ENCODE measurements at regions not wholly inside any gene's neighbourhood (a gene's known extent, or its start where the extent isn't known, plus 50 kb on each side); places are given as distances from the start of the nearest gene placed in this dataset.

- dilution Hi-C loops (cut with HindIII; ENCODE audit: low sequenced_read_pairs, unreplicated experiment), result no loop called here
- POLR2A ChIA-PET (ENCODE audit: unreplicated experiment), result no interaction called here
- CTCF ChIA-PET, result no interaction called here
Observed at GRCh38 chr13:89136678-89137077, 1465.5 kb downstream of the SLITRK5 start.

More at GRCh38 chr13:89136678-89137077, 1465.5 kb downstream of the SLITRK5 start:
- no peaks in the 10 kb centered on the region for H3K79me1 ChIP-seq (ENCODE audit: low read depth in 1 of 2, low read length in 2 of 2)
- H3K9me3 ChIP-seq (ENCODE audit: control insufficient read depth, insufficient read depth, low read length), result no peaks in the 10 kb centered on the region; the same call in 1 of the 2 replicates
- intact Hi-C loops (cut with micrococcal nuclease), result no loop called here
- no CpG with 5 or more reads among the region's 3 CpGs for WGBS, 2 experiments (ENCODE audit: extremely low coverage in 2 of 2, insufficient read length in 1 of 2)
- H3K18ac ChIP-seq (ENCODE audit: low read depth, low read length), result no peak overlapping the region
- no peak overlapping the region for H3K9ac ChIP-seq (ENCODE audit: low read depth, low read length)
- H2BK15ac ChIP-seq (ENCODE audit: low read depth, low read length), result no peak overlapping the region
- in situ Hi-C loops (cut with MboI; ENCODE audit: low sequenced_read_pairs), result no loop called here
- no peak overlapping the region for H3K56ac ChIP-seq (ENCODE audit: extremely low read depth, insufficient read depth, low read length)
- no peak for TF ChIP-seq BHLHE40 (IDR thresholded peaks at IDR 0.05; ENCODE audit: low read depth, low read length)
- TF ChIP-seq POLR2A (IDR thresholded peaks at IDR 0.05; ENCODE audit: low read depth, low read length), result no peak
- TF ChIP-seq NFE2L2 (IDR thresholded peaks at IDR 0.05; ENCODE audit: low read depth, low read length), result no peak
- TF ChIP-seq, protein P1, sequence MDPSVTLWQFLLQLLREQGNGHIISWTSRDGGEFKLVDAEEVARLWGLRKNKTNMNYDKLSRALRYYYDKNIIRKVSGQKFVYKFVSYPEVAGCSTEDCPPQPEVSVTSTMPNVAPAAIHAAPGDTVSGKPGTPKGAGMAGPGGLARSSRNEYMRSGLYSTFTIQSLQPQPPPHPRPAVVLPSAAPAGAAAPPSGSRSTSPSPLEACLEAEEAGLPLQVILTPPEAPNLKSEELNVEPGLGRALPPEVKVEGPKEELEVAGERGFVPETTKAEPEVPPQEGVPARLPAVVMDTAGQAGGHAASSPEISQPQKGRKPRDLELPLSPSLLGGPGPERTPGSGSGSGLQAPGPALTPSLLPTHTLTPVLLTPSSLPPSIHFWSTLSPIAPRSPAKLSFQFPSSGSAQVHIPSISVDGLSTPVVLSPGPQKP (IDR thresholded peaks at IDR 0.05; ENCODE audit: borderline replicate concordance, low read depth, low read length), result no peak
- TF ChIP-seq MAFK (IDR thresholded peaks at IDR 0.05; ENCODE audit: low read depth, low read length), result no peak
- TF ChIP-seq RAD21 (IDR thresholded peaks at IDR 0.05; ENCODE audit: low read length), result no peak
- TF ChIP-seq RCOR1 (IDR thresholded peaks at IDR 0.05; ENCODE audit: insufficient replicate concordance, low read length), result no peak
- TF ChIP-seq FOS (IDR thresholded peaks at IDR 0.05; ENCODE audit: low read depth, low read length), result no peak
- no peak for TF ChIP-seq MAZ (IDR thresholded peaks at IDR 0.05; ENCODE audit: borderline replicate concordance, low read depth, low read length)
- TF ChIP-seq CEBPB (IDR thresholded peaks at IDR 0.05; ENCODE audit: low read depth, low read length), result no peak
- TF ChIP-seq CHD1 (IDR thresholded peaks at IDR 0.05; ENCODE audit: low read depth, low read length), result no peak
- TF ChIP-seq, protein P2, sequence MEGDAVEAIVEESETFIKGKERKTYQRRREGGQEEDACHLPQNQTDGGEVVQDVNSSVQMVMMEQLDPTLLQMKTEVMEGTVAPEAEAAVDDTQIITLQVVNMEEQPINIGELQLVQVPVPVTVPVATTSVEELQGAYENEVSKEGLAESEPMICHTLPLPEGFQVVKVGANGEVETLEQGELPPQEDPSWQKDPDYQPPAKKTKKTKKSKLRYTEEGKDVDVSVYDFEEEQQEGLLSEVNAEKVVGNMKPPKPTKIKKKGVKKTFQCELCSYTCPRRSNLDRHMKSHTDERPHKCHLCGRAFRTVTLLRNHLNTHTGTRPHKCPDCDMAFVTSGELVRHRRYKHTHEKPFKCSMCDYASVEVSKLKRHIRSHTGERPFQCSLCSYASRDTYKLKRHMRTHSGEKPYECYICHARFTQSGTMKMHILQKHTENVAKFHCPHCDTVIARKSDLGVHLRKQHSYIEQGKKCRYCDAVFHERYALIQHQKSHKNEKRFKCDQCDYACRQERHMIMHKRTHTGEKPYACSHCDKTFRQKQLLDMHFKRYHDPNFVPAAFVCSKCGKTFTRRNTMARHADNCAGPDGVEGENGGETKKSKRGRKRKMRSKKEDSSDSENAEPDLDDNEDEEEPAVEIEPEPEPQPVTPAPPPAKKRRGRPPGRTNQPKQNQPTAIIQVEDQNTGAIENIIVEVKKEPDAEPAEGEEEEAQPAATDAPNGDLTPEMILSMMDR (conservative IDR thresholded peaks at IDR 0.05; ENCODE audit: low read depth, low read length), result no peak
- no peak for TF ChIP-seq SMC3 (IDR thresholded peaks at IDR 0.05; ENCODE audit: low read depth, low read length)
- no peak for TF ChIP-seq MXI1 (IDR thresholded peaks at IDR 0.05; ENCODE audit: borderline replicate concordance, low read depth, low read length)
- no peak for TF ChIP-seq USF2 (IDR thresholded peaks at IDR 0.05; ENCODE audit: low read depth, low read length)
- TF ChIP-seq RFX5 (IDR thresholded peaks at IDR 0.05; ENCODE audit: low read depth, low read length), result no peak
- no peak overlapping the region for H2AK5ac ChIP-seq (ENCODE audit: low read depth, low read length)
- H2AFZ ChIP-seq (replicated peaks; ENCODE audit: low read length, poor library complexity), result no peak overlapping the region
- no TSS peak for BruUV-seq (replicated peaks)
- no peak overlapping the region for H3K4ac ChIP-seq (ENCODE audit: low read depth, low read length)
- no peaks in the 10 kb centered on the region for H3K27me3 ChIP-seq (ENCODE audit: control insufficient read depth, insufficient read depth, low read length)
- no peak overlapping the region for H2AK9ac ChIP-seq (replicated peaks; ENCODE audit: low read depth, low read length, poor library complexity)
- H4K5ac ChIP-seq (ENCODE audit: low read depth, low read length), result no peak overlapping the region
- H3K4me1 ChIP-seq (ENCODE audit: control insufficient read depth, insufficient read depth, low read length), result no peaks in the 10 kb centered on the region
- no peak overlapping the region for H2BK20ac ChIP-seq (ENCODE audit: low read depth, low read length)
- no peak overlapping the region for H2BK120ac ChIP-seq (ENCODE audit: low read depth, low read length)
- no peak overlapping the region for H4K91ac ChIP-seq (ENCODE audit: insufficient read depth, low read depth, low read length)
- no peaks in the 10 kb centered on the region for H3K36me3 ChIP-seq (ENCODE audit: control insufficient read depth, insufficient read depth, low read length)
- H4K20me1 ChIP-seq (ENCODE audit: insufficient read depth, low read length), result no peaks in the 10 kb centered on the region
- no peak overlapping the region for H3K14ac ChIP-seq (replicated peaks; ENCODE audit: low read depth, low read length)
- DNase-seq (no peak), ATAC-seq (ENCODE audit: low read depth) (no peak)
- H3K4me3 ChIP-seq (ENCODE audit: insufficient read depth, low read depth, low read length), result no peak overlapping the region
- H3K9me1 ChIP-seq (ENCODE audit: insufficient read depth, low read length), result no peaks in the 10 kb centered on the region
- no peak overlapping the region for H2BK5ac ChIP-seq (ENCODE audit: low read depth, low read length, poor library complexity, severe bottlenecking)
- no peak overlapping the region for H4K8ac ChIP-seq (ENCODE audit: low read depth in 2 of 2, low read length in 2 of 2)
- no peak overlapping the region for H3K27ac ChIP-seq (ENCODE audit: insufficient read depth, low read length)
- no peak overlapping the region for H3K23ac ChIP-seq (ENCODE audit: low read depth, low read length)
- no peak overlapping the region for H3K4me2 ChIP-seq (ENCODE audit: low read depth, low read length)

Measured in IMR-90 (cell line).